ENCODE measurements at regions not wholly inside any gene's neighbourhood (a gene's known extent, or its start where the extent isn't known, plus 50 kb on each side); places are given as distances from the start of the nearest gene placed in this dataset.
"Not testable (repeated sequence)": the region's sequence is repeated elsewhere in the genome, so short reads cannot be mapped to it uniquely, and the experiment has no call there.

- TF ChIP-seq CTCF (IDR thresholded peaks at IDR 0.05); ESRRA (IDR thresholded peaks at IDR 0.05; ENCODE audit: borderline replicate concordance, low read length); POLR2A (IDR thresholded peaks at IDR 0.05; ENCODE audit: low read length); RCOR1 (IDR thresholded peaks at IDR 0.05; ENCODE audit: low read depth, low read length); NPAS2 (CRISPR knock-in tag; IDR thresholded peaks at IDR 0.05; ENCODE audit: borderline replicate concordance); CBX2 (IDR thresholded peaks at IDR 0.05; ENCODE audit: borderline replicate concordance, low read depth); EP300 (IDR thresholded peaks at IDR 0.05); BHLHE40 (IDR thresholded peaks at IDR 0.05; ENCODE audit: low read depth, low read length); HOXA7 (CRISPR knock-in tag; IDR thresholded peaks at IDR 0.05); REST (IDR thresholded peaks at IDR 0.05); JUN (IDR thresholded peaks at IDR 0.05); HDAC2 (IDR thresholded peaks at IDR 0.05): not testable (repeated sequence)
Measured at GRCh38 chr4:118475901-118476300, 123.1 kb upstream of the PRSS12 start.

All from A549 (cell line).